H1 (cell line): ENCODE measurements at regions not wholly inside any gene's neighbourhood (a gene's known extent, or its start where the extent isn't known, plus 50 kb on each side); places are given as distances from the start of the nearest gene placed in this dataset.

ENCODE experiments used
- CTCF ChIP-seq, 3 experiments: IDR thresholded peaks; 1 replicate in 2 of 3; 2 replicates in 1 of 3; pipeline versions ENCODE4 v1.5.1 to v1.6.1; 2011; ENCODE audit warnings: low read length in 3 of 3, mild to moderate bottlenecking in 3 of 3, inconsistent platforms in 2 of 3, low read depth in 1 of 3, moderate library complexity in 1 of 3; ENCODE audit not compliant: insufficient read depth in 1 of 3; ENCODE audit errors: control extremely low read depth in 1 of 3
- MAFK ChIP-seq: IDR thresholded peaks from 2 replicates; pipeline ENCODE4 v1.6.1; 2012; ENCODE audit warnings: low read depth, mild to moderate bottlenecking, improper control_type of control experiment, low read length
- POLR2A ChIP-seq, 2 experiments: IDR thresholded peaks; 1 replicate in 1 of 2; 2 replicates in 1 of 2; pipeline ENCODE4 v1.6.1; 2011; ENCODE audit warnings: low read depth in 2 of 2, low read length in 2 of 2, mild to moderate bottlenecking in 2 of 2; ENCODE audit errors: control extremely low read depth in 1 of 2
- RAD21 ChIP-seq, 2 experiments: IDR thresholded peaks in 1 of 2; conservative IDR thresholded peaks in 1 of 2; 2 replicates each; pipeline ENCODE4 v1.6.1; 2011; ENCODE audit warnings: low read depth in 2 of 2, low read length in 2 of 2, improper control_type of control experiment in 1 of 2, inconsistent platforms in 1 of 2, mild to moderate bottlenecking in 1 of 2, moderate library complexity in 1 of 2
- RFX5 ChIP-seq: IDR thresholded peaks from 2 replicates; pipeline ENCODE4 v1.6.1; 2011; ENCODE audit warnings: low read depth, low read length, improper control_type of control experiment, borderline replicate concordance
- RNF2 ChIP-seq: fragments of 200-900, 300-1000 bp; sonication (generic); IDR thresholded peaks from 2 replicates; pipeline ENCODE4 v1.7.1; 2016; ENCODE audit warnings: borderline replicate concordance, low read depth, mild to moderate bottlenecking, antibody characterized with exemption, low read length; ENCODE audit not compliant: poor library complexity, severe bottlenecking; ENCODE audit errors: missing control alignments
- ZNF274 ChIP-seq: IDR thresholded peaks from 2 replicates; pipeline ENCODE4 v1.7.0; 2012; ENCODE audit warnings: low read length, borderline replicate concordance; ENCODE audit errors: extremely low read depth

- no peak for TF ChIP-seq CTCF (IDR thresholded peaks at IDR 0.05; ENCODE audit: control extremely low read depth in 1 of 3, insufficient read depth in 1 of 3, low read depth in 1 of 3, low read length in 3 of 3)
- TF ChIP-seq RFX5: no peak
- no peak for TF ChIP-seq RNF2
- no peak for TF ChIP-seq POLR2A (IDR thresholded peaks at IDR 0.05; ENCODE audit: control extremely low read depth in 1 of 2, low read depth in 2 of 2, low read length in 2 of 2)
- no peak for TF ChIP-seq ZNF274
- TF ChIP-seq RAD21 (IDR thresholded peaks at IDR 0.05 in 1 of 2, conservative IDR thresholded peaks at IDR 0.05 in 1 of 2; ENCODE audit: low read depth in 2 of 2, low read length in 2 of 2): no peak
- TF ChIP-seq MAFK: no peak
These were observed 228.8 kb downstream of the ADGRG6 start for GRCh38 chr6:142530566-142530965.
